Occipital lobe (tissue), 1 donor: ENCODE measurements at regions not wholly inside any gene's neighbourhood (a gene's known extent, or its start where the extent isn't known, plus 50 kb on each side); places are given as distances from the start of the nearest gene placed in this dataset.
"Not testable (repeated sequence)": the region's sequence is repeated elsewhere in the genome, so short reads cannot be mapped to it uniquely, and the experiment has no call there.

Source experiments
- DNase-seq: peaks from one replicate; lab custom pipeline; 2025; lab: John Stamatoyannopoulos, UW

GRCh38 chr22:48300877-48301276 lies 1526.8 kb downstream of the BRD1 start:
- DNase-seq = no peak

- DNase-seq = no peak
These were observed 1527.9 kb downstream of the BRD1 start for GRCh38 chr22:48299801-48300200.

- no peak for DNase-seq
These were observed 1528.5 kb downstream of the BRD1 start for GRCh38 chr22:48299124-48299523.

GRCh38 chr22:48297296-48297695 lies 1530.4 kb downstream of the BRD1 start:
- no peak for DNase-seq

- not testable (repeated sequence) for DNase-seq
These were observed 1527.5 kb downstream of the TBC1D22A start for GRCh38 chr22:48289954-48290353.

- no peak for DNase-seq
These were observed 1526.0 kb downstream of the TBC1D22A start for GRCh38 chr22:48288376-48288940.

- DNase-seq = no peak
These were observed 1524.6 kb downstream of the TBC1D22A start for GRCh38 chr22:48287031-48287430.

- no peak for DNase-seq
These were observed 1522.2 kb downstream of the TBC1D22A start for GRCh38 chr22:48284671-48285070.

- DNase-seq = no peak
These were observed 1520.4 kb downstream of the TBC1D22A start for GRCh38 chr22:48282804-48283203.

- DNase-seq = no peak
These were observed 1517.0 kb downstream of the TBC1D22A start for GRCh38 chr22:48279461-48279756.

GRCh38 chr22:48278620-48279460 lies 1516.4 kb downstream of the TBC1D22A start:
- no peak for DNase-seq

GRCh38 chr22:48277868-48278581 lies 1515.6 kb downstream of the TBC1D22A start:
- DNase-seq = no peak

- no peak for DNase-seq
These were observed 1514.8 kb downstream of the TBC1D22A start for GRCh38 chr22:48276994-48277867.

- no peak for DNase-seq
These were observed 1513.0 kb downstream of the TBC1D22A start for GRCh38 chr22:48275412-48275811.

- no peak for DNase-seq
These were observed 1508.3 kb downstream of the TBC1D22A start for GRCh38 chr22:48270731-48271130.

GRCh38 chr22:48268771-48269552 lies 1506.5 kb downstream of the TBC1D22A start:
- no peak for DNase-seq

- no peak for DNase-seq
These were observed 1505.8 kb downstream of the TBC1D22A start for GRCh38 chr22:48268293-48268692.

- no peak for DNase-seq
These were observed 1505.2 kb downstream of the TBC1D22A start for GRCh38 chr22:48267681-48268080.

- no peak for DNase-seq
These were observed 1502.7 kb downstream of the TBC1D22A start for GRCh38 chr22:48265000-48265625.

- no peak for DNase-seq
These were observed 1502.1 kb downstream of the TBC1D22A start for GRCh38 chr22:48264586-48264985.
